ENCODE measurements at regions not wholly inside any gene's neighbourhood (a gene's known extent, or its start where the extent isn't known, plus 50 kb on each side); places are given as distances from the start of the nearest gene placed in this dataset.

DNA sequence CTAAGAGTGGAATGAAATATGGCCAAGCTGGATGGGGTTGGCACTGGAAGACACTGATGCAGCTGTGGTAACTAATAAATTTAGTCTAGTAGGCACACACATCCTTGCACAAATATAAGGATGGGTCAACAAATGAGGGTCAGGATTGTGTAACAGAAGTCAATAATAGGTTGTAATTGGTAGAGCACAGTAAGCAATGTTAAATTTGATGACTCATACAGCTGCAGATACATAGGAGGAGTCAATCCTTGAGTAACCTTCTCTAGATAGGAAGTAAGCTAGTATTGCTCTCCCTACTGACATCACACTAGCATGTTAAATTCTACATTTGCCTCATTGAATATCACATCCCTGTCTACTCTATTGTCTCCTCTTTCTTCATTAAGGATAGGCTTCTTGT lies 332.1 kb downstream of the PTPRC start:
- TF ChIP-seq, protein P1, sequence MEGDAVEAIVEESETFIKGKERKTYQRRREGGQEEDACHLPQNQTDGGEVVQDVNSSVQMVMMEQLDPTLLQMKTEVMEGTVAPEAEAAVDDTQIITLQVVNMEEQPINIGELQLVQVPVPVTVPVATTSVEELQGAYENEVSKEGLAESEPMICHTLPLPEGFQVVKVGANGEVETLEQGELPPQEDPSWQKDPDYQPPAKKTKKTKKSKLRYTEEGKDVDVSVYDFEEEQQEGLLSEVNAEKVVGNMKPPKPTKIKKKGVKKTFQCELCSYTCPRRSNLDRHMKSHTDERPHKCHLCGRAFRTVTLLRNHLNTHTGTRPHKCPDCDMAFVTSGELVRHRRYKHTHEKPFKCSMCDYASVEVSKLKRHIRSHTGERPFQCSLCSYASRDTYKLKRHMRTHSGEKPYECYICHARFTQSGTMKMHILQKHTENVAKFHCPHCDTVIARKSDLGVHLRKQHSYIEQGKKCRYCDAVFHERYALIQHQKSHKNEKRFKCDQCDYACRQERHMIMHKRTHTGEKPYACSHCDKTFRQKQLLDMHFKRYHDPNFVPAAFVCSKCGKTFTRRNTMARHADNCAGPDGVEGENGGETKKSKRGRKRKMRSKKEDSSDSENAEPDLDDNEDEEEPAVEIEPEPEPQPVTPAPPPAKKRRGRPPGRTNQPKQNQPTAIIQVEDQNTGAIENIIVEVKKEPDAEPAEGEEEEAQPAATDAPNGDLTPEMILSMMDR (IDR thresholded peaks at IDR 0.05; ENCODE audit: low read length) = no peak
- no peak for TF ChIP-seq EZH2 (IDR thresholded peaks at IDR 0.05; ENCODE audit: borderline replicate concordance, low read length)

Data from OCI-LY1 (cell line).